RWPE2 (cell line): ENCODE measurements at regions not wholly inside any gene's neighbourhood (a gene's known extent, or its start where the extent isn't known, plus 50 kb on each side); places are given as distances from the start of the nearest gene placed in this dataset.
"Not testable (repeated sequence)": the region's sequence is repeated elsewhere in the genome, so short reads cannot be mapped to it uniquely, and the experiment has no call there.

Experiments
- ATAC-seq: fragments of 200-7000 bp; cut with Tn5 transposase; 3 replicates; pipeline ENCODE4 v1.9.1; 2021; ENCODE audit warnings: low read depth
- DNase-seq: peaks from one replicate; pipeline ENCODE4 v3.0.0-alpha.2; 2020; ENCODE audit warnings: low spot score
- H3K27ac ChIP-seq: fragments of 450-650 bp; 2 replicates; pipeline ENCODE4 v1.5.1; 2017; ENCODE audit warnings: mild to moderate bottlenecking; ENCODE audit not compliant: poor library complexity, severe bottlenecking
- H3K27me3 ChIP-seq: fragments of 250-450 bp; sonication (Bioruptor Pico); 2 replicates; pipeline ENCODE4 v1.5.1; 2021; ENCODE audit warnings: mild to moderate bottlenecking, moderate library complexity; ENCODE audit not compliant: insufficient read depth, poor library complexity, severe bottlenecking
- H3K36me3 ChIP-seq: fragments of 250-450 bp; sonication (Bioruptor Pico); 2 replicates; pipeline ENCODE4 v1.5.1; 2020; ENCODE audit warnings: low read depth, mild to moderate bottlenecking, moderate library complexity
- H3K4me1 ChIP-seq: fragments of 250-450 bp; sonication (Bioruptor Pico); 2 replicates; pipeline ENCODE4 v1.5.1; 2021; ENCODE audit warnings: mild to moderate bottlenecking, moderate library complexity; ENCODE audit not compliant: insufficient read depth, poor library complexity, severe bottlenecking
- H3K4me3 ChIP-seq: fragments of 250-450 bp; sonication (Bioruptor Pico); 2 replicates; pipeline ENCODE4 v1.5.1; 2021; ENCODE audit warnings: mild to moderate bottlenecking, moderate library complexity; ENCODE audit not compliant: severe bottlenecking
- H3K9me3 ChIP-seq: fragments of 250-450 bp; sonication (Bioruptor Pico); 2 replicates; pipeline ENCODE4 v1.5.1; 2021; ENCODE audit warnings: mild to moderate bottlenecking, moderate library complexity; ENCODE audit not compliant: severe bottlenecking
- CTCF ChIP-seq: fragments of 450-650 bp; IDR thresholded peaks from one replicate; pipeline ENCODE4 v1.5.1; 2017; ENCODE audit warnings: mild to moderate bottlenecking, moderate library complexity; ENCODE audit not compliant: poor library complexity, severe bottlenecking

DNA sequence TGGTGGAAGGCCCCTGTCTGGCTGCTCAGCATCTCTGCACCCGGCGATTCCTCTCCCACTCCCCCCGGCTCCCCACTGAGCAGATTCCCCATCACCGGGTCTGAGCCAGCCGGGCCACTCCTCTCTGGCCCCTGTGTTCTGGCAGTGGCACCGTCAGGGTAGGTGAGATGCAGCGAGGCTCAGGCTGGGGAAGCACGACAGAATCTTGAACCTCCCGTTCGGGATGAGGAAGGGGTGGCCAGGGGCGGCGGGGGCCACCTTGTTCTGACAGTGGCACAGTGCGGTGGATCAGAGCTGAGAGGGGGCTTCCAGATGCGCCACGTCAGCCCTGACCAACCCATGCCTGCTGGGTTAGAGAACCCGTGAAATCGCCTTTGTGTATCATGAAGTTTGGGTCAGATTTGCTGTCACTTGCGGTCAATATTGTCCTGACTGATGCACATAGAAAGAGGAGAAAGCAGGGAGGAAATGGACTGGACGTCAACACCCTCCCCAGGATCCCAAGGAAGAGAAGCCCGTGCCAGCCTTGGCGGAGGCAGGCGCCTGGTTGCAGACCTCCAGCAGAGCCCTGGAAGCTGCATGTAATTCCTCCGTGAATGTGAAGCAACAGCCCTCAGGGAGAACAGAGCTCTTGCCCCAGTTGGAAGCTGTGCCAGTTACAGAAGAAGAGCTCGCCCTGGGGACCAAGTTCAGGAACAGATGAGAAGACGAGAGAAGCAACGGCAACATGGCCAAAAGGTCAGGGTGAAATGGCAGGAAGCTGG, 137.1 kb upstream of the SFSWAP start:
- no peak for DNase-seq
- Histone ChIP-seq H3K27me3 (peaks cover 9% of the 10 kb centered on the region), H3K4me3 (no peak overlapping the region), H3K4me1 (no peaks in the 10 kb centered on the region), H3K27ac (no peak overlapping the region), H3K9me3 (no peaks in the 10 kb centered on the region), H3K36me3 (no peaks in the 10 kb centered on the region)
- ATAC-seq: no peak
- TF ChIP-seq CTCF: no peak

- peaks cover 9% of the 10 kb centered on the region for H3K27me3 ChIP-seq
- TF ChIP-seq CTCF: no peak
- H3K36me3 ChIP-seq: no peaks in the 10 kb centered on the region
- H3K4me3 ChIP-seq: no peak overlapping the region
- no peaks in the 10 kb centered on the region for H3K4me1 ChIP-seq
- H3K9me3 ChIP-seq: no peaks in the 10 kb centered on the region
- H3K27ac ChIP-seq: no peak overlapping the region
- ATAC-seq: no peak
- no peak for DNase-seq
Measured at GRCh38 chr12:131574395-131574771, 136.5 kb upstream of the SFSWAP start.

GRCh38 chr12:131575371-131575770, 135.5 kb upstream of the SFSWAP start:
- H3K4me3 ChIP-seq: no peak overlapping the region
- ATAC-seq (no peak), DNase-seq (no peak)
- no peaks in the 10 kb centered on the region for H3K9me3 ChIP-seq
- H3K27me3 ChIP-seq: peaks cover 9% of the 10 kb centered on the region
- no peaks in the 10 kb centered on the region for H3K36me3 ChIP-seq
- no peaks in the 10 kb centered on the region for H3K4me1 ChIP-seq
- no peak for TF ChIP-seq CTCF
- no peak overlapping the region for H3K27ac ChIP-seq

DNA sequence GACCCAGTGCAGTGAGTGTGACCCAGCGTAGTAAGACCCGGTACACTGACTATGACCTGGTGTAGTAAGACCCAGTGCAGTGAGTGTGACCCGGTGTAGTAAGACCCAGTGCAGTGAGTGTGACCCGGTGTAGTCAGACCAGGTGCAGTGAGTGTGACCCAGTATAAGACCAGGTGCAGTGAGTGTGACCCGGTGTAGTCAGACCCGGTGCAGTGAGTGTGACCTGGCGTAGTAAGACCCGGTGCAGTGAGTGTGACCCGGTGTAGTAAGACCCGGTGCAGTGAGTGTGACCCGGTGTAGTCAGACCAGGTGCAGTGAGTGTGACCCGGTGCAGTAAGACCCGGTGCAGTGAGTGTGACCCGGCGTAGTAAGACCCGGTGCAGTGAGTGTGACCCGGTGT, 134.2 kb upstream of the SFSWAP start:
- not testable (repeated sequence) for H3K4me1 ChIP-seq, ATAC-seq, H3K27me3 ChIP-seq, DNase-seq, H3K27ac ChIP-seq, H3K4me3 ChIP-seq, H3K9me3 ChIP-seq, H3K36me3 ChIP-seq

GRCh38 chr12:131577766-131578165, 133.1 kb upstream of the SFSWAP start:
- no peaks in the 10 kb centered on the region for H3K4me1 ChIP-seq
- H3K36me3 ChIP-seq: no peaks in the 10 kb centered on the region
- H3K27ac ChIP-seq: no peak overlapping the region
- ATAC-seq (no peak), DNase-seq (no peak)
- H3K9me3 ChIP-seq: no peaks in the 10 kb centered on the region
- H3K4me3 ChIP-seq: no peak overlapping the region
- TF ChIP-seq CTCF: no peak
- H3K27me3 ChIP-seq: peaks cover 5% of the 10 kb centered on the region
